HUES6 (cell line): ENCODE measurements at regions not wholly inside any gene's neighbourhood (a gene's known extent, or its start where the extent isn't known, plus 50 kb on each side); places are given as distances from the start of the nearest gene placed in this dataset.

Experiments
- H3K27ac ChIP-seq: 2 replicates; pipeline ENCODE4 v1.7.0; 2013; ENCODE audit warnings: low read depth, mild to moderate bottlenecking, low read length, inconsistent platforms
- H3K27me3 ChIP-seq: 2 replicates; pipeline ENCODE4 v1.6.1; 2013; ENCODE audit warnings: low read length; ENCODE audit not compliant: control insufficient read depth, insufficient read depth
- H3K36me3 ChIP-seq: 2 replicates; pipeline ENCODE4 v1.6.1; 2013; ENCODE audit warnings: low read length; ENCODE audit not compliant: control insufficient read depth, insufficient read depth
- H3K4me1 ChIP-seq: 2 replicates; pipeline ENCODE4 v1.6.1; 2013; ENCODE audit warnings: low read length; ENCODE audit not compliant: control insufficient read depth, insufficient read depth
- H3K4me3 ChIP-seq: 2 replicates; pipeline ENCODE4 v1.5.1; 2013; ENCODE audit warnings: low read depth, low read length
- H3K9ac ChIP-seq: one replicate; pipeline ENCODE4 v1.6.1; 2013; ENCODE audit warnings: mild to moderate bottlenecking, low read length
- H3K9me3 ChIP-seq: 2 replicates; pipeline ENCODE4 v1.6.1; 2013; ENCODE audit warnings: low read depth, low read length; ENCODE audit not compliant: control insufficient read depth, insufficient read depth

DNA sequence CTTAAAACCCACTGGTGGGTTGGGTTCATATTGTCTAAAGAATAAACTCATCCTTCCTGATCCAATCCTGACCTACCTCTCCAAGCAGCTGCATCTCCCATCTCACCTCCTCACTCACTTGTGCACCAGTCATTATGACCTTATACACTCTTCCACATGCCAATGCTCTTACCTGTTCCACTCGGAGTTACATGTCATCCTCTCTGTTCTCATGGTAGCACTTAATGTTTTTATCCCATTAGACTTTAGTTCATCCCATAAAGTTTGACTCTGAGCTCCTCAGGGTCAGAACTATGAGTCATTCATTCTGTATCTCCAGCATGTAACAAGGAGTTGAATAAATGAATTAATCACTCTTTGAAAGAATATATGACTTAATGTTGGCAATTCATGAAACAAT is 330.2 kb downstream of the KLF12 start:
- Histone ChIP-seq H3K27me3 (no peaks in the 10 kb centered on the region), H3K4me1 (peaks cover 3% of the 10 kb centered on the region; the same call in 1 of the 2 replicates), H3K36me3 (no peaks in the 10 kb centered on the region), H3K4me3 (no peak overlapping the region), H3K9ac (no peak overlapping the region), H3K27ac (no peak overlapping the region), H3K9me3 (no peaks in the 10 kb centered on the region)

DNA sequence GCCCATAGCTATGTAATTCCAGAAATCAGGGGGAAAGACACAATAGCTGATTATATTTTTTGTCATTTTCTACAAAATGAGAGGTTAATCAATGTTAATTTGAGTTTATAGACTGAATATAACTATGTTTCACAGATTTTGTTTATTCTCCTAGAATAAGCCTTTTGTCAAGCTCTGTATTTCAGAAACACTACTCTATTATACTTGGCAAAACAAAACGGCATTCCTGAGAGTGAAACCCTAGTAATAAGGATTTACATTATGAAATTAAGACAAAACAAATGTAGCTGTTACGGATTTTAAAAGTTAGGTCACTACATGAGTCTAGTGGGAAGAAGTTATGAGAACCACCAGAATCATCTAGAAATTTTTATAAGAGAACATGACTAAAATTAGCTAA is 334.2 kb downstream of the KLF12 start:
- Histone ChIP-seq H3K27ac (no peak overlapping the region), H3K4me3 (no peak overlapping the region), H3K36me3 (no peaks in the 10 kb centered on the region), H3K4me1 (no peaks in the 10 kb centered on the region), H3K9me3 (no peaks in the 10 kb centered on the region), H3K27me3 (no peaks in the 10 kb centered on the region), H3K9ac (no peak overlapping the region)

DNA sequence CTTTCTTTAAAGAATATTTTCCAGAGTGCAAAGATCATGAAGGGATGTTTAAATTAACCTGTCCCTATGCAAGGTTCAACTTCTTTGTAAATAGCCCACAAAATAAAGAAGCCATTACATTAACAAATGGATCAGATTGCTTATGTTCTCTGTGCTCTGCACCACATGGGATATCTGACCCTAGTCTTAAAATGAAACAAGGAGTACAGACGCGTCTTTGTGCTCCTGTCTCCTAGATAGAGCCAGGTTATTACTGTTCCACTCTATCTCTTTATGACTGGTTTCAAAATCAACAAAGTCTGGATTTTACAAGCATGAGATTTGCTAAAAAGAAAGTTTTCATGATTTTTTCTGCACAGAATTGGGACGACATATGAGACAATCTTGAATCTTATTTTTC is 339.4 kb downstream of the KLF12 start:
- no peak overlapping the region for H3K27ac ChIP-seq
- H3K9ac ChIP-seq: no peak overlapping the region
- H3K9me3 ChIP-seq: peaks cover 2% of the 10 kb centered on the region; the same call in 1 of the 2 replicates
- H3K27me3 ChIP-seq: no peaks in the 10 kb centered on the region
- no peaks in the 10 kb centered on the region for H3K36me3 ChIP-seq
- no peak overlapping the region for H3K4me3 ChIP-seq
- no peaks in the 10 kb centered on the region for H3K4me1 ChIP-seq

DNA sequence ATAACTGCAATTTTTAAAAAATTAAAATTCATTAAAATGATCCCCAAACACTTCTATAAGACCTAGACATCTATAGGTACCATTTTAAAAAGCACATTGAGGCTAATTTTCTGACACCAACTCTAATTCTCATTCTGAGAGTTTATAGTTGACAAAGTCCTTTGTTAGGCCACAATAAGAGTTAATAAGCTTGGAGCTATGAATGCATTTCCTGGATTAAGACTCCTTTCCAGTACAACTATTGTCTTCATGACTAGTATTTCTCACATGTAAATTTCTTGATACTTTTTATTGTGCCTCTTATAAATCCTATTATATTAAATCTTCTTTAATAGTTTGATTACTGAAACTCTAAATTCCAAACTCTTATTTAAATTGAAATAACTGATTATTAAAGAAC is 340.8 kb downstream of the KLF12 start:
- Histone ChIP-seq H3K36me3 (no peaks in the 10 kb centered on the region), H3K27me3 (no peaks in the 10 kb centered on the region), H3K27ac (no peak overlapping the region), H3K4me1 (no peaks in the 10 kb centered on the region), H3K4me3 (no peak overlapping the region), H3K9ac (no peak overlapping the region), H3K9me3 (peaks cover 2% of the 10 kb centered on the region; the same call in 1 of the 2 replicates)

DNA sequence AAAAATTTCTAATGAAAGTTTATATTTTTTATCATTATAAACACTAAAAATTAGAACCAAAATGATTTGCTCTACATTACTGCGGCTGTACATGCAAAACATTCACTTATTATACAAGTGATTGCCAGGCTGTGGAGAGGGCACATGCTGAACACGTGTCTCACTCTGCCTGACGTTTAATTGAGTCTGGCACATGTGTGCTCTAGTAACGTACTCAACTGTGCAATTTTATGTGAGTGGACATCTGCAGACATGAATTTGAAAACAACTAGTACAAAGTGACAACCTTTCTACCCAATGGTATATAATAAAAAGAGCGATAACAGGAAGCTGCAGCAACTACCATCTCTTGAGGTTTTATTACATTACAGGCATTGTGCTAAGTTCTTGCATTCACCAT is 341.4 kb downstream of the KLF12 start:
- Histone ChIP-seq H3K4me3 (no peak overlapping the region), H3K36me3 (no peaks in the 10 kb centered on the region), H3K9ac (no peak overlapping the region), H3K27ac (no peak overlapping the region), H3K4me1 (no peaks in the 10 kb centered on the region), H3K9me3 (peaks cover 2% of the 10 kb centered on the region; the same call in 1 of the 2 replicates), H3K27me3 (no peaks in the 10 kb centered on the region)

DNA sequence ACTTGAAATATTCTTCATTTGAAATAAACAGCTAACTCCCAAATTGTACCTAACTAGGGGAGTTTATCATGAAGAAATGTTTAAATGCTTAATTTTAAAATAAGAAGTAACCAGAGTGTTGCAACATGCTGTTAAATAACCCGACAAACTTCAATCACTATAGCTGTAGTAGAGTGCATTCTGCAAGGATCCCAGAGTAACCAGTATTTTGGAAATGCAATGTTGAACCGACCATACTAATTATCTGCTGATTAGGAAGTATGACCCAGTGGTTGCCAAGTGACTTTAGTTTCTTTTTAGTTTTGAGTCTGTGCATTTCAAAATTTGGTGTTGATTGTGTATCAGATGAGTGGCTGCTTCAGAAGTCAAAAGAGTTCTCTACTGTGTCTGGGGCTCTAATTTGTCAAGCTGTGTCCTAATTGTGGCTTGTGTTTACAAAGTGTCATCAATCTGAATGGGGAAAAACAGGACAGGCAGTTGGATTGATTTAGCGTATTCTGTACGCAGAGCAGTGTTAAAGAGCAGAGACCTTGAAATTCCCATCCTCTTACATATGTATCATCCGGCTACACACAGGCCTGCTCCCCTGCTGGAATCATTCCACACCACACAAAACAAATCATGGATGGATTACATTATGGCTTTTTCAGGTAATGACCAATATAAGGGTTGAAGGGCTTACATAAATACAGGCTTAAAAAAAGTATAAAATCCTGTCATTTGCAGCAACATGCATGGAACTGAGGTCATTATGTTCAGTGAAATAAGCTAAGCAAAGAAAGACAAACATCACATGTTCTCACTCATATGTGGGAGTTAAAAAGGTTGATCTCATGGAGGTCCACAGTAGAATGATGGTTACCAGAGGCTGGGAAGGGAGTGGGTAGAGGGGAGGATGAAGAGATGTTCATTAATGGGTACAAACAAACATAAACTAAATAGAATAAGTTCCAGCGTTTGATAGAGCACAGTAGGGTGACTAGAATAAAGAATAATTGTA is 351.5 kb downstream of the KLF12 start:
- Histone ChIP-seq H3K9me3 (no peaks in the 10 kb centered on the region), H3K27me3 (no peaks in the 10 kb centered on the region), H3K27ac (no peak overlapping the region), H3K9ac (no peak overlapping the region), H3K4me1 (no peaks in the 10 kb centered on the region), H3K4me3 (no peak overlapping the region), H3K36me3 (no peaks in the 10 kb centered on the region)

DNA sequence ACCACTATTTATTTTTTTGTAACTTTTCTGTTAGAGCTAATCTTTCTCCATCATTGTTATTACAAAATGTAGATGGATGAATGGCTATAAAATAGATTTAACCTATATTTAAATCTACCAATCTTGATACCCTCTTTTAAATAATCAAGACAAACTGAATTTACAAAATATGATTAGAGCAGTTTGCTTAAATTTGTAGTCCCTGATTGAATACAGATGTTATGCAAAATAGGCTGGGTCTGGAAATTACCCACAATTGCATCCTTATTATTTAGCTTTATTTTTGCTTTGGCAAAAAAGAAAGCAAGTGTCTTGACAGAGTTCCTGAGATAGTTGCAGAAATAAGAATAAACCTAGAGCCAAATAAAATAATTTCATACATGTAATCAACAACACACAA is 352.8 kb downstream of the KLF12 start:
- Histone ChIP-seq H3K4me1 (no peaks in the 10 kb centered on the region), H3K9ac (no peak overlapping the region), H3K9me3 (no peaks in the 10 kb centered on the region), H3K27ac (no peak overlapping the region), H3K36me3 (no peaks in the 10 kb centered on the region), H3K4me3 (no peak overlapping the region), H3K27me3 (no peaks in the 10 kb centered on the region)

DNA sequence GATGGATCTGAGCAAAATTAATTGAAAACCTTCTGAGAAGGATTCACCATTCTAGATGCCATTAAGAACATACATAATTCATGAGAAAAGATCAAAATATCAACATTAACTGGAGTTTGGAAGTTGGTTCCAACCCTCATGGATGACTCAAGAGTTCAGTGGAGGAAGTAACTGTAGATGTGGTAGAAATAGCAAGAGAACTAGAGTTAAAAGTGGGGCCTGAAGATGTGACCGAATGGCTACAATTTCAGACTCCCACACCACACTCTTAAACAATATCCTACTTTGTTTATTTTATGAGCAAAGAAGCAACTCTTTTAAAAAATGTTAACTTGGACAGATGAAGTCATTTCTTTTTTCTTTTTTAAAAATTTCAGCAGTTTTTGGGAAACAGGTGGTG is 354.3 kb downstream of the KLF12 start:
- no peak overlapping the region for H3K9ac ChIP-seq
- no peak overlapping the region for H3K27ac ChIP-seq
- no peaks in the 10 kb centered on the region for H3K4me1 ChIP-seq
- no peak overlapping the region for H3K4me3 ChIP-seq
- no peaks in the 10 kb centered on the region for H3K36me3 ChIP-seq
- H3K9me3 ChIP-seq: no peaks in the 10 kb centered on the region
- H3K27me3 ChIP-seq: no peaks in the 10 kb centered on the region

DNA sequence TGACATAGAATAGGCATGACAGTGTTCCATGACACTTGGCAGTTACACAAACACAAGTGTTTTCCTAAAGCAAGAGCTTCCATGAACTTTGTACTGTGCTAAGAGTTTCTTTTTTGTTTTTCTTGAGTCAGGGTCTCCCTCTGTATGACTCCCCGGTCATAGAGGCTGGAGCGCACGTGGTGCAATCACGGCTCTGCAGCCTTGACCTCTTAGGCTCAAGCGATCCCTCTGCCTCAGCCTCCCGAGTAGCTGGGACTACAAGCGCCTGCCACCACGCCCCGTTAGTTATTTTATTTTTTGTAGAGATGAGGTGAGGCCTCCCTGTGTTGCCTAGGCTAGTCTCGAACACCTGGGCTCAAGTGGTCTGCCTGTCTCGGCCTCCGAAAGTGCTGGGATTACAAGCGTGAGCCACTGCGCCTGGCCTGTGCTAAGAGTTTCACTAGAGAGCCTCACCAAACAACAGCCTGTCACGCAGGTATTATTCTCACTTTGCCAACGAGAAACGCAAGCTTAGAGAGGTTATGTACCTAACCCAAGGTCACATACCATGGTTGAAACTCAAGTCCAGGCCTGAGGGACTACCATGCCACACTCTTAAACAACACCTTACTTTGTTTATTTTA is 355.9 kb downstream of the KLF12 start:
- Histone ChIP-seq H3K4me1 (no peaks in the 10 kb centered on the region), H3K27me3 (no peaks in the 10 kb centered on the region), H3K9me3 (no peaks in the 10 kb centered on the region), H3K36me3 (no peaks in the 10 kb centered on the region), H3K4me3 (no peak overlapping the region), H3K27ac (no peak overlapping the region), H3K9ac (no peak overlapping the region)

DNA sequence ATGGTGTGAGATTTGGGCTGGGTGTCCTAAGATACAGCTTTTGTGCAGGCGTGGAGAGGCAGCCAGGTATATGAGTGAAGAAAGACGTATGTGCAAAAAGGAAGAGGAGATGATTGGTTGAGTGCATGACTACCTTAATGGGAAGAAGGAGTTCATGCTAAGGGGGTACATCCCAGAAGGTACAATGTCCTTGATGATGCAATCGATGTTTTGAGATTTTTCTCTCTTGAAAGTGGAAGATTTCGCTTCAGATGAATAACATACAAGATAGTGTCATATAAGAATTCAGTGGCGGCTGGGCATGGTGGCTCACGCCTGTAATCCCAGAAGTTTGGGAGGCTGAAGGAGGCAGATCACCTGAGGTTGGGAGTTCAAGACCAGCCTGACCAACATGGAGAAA is 357.1 kb downstream of the KLF12 start:
- no peaks in the 10 kb centered on the region for H3K36me3 ChIP-seq
- no peaks in the 10 kb centered on the region for H3K4me1 ChIP-seq
- H3K9me3 ChIP-seq: no peaks in the 10 kb centered on the region
- no peaks in the 10 kb centered on the region for H3K27me3 ChIP-seq
- no peak overlapping the region for H3K4me3 ChIP-seq
- H3K27ac ChIP-seq: no peak overlapping the region
- no peak overlapping the region for H3K9ac ChIP-seq

DNA sequence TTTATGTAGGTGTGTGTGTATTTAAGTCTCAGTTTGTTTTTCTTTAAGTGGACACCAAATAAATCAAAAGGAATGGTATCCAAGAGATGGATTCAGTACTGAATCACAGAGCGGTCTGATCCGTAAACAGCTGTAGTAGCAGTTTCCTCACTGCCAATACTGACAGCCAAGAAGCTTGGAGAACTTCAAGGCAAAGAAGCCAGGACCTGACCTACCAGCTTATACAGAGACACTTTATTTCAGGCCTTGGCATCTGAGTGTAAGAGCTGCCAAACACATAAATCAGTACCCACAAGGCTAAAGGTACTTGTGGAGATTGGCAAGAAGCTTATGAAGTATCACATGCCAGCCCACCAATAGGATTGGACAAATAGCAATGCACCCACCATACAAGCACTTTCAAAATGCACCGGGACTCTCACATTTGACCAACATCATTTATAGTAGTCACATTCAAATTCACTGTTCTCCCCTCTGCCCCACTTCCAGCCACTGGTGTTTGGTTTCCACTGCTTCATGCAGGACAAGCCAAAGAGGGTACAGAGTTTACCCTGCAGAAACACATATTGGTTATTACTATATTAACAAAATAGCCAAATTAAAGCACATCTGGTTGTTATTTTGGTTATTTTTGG is 357.9 kb downstream of the KLF12 start:
- Histone ChIP-seq H3K4me3 (no peak overlapping the region), H3K4me1 (no peaks in the 10 kb centered on the region), H3K27ac (no peak overlapping the region), H3K36me3 (no peaks in the 10 kb centered on the region), H3K9me3 (no peaks in the 10 kb centered on the region), H3K27me3 (no peaks in the 10 kb centered on the region), H3K9ac (no peak overlapping the region)
